Left ventricle myocardium inferior (tissue), 1 donor: ENCODE measurements at regions not wholly inside any gene's neighbourhood (a gene's known extent, or its start where the extent isn't known, plus 50 kb on each side); places are given as distances from the start of the nearest gene placed in this dataset.

Experiments
- DNase-seq: peaks from one replicate; pipeline ENCODE4 v3.0.0-alpha.2; 2020
- H3K27ac ChIP-seq: fragments of 200-600 bp; replicated peaks from 2 replicates; pipeline ENCODE4 v1.8.0; 2021
- H3K27me3 ChIP-seq: fragments of 200-600 bp; 2 replicates; pipeline ENCODE4 v1.8.0; 2021; ENCODE audit warnings: low read depth
- H3K36me3 ChIP-seq: fragments of 200-600 bp; 2 replicates; pipeline ENCODE4 v1.8.0; 2021
- H3K4me1 ChIP-seq: fragments of 200-600 bp; 2 replicates; pipeline ENCODE4 v1.8.0; 2021
- H3K4me3 ChIP-seq: fragments of 200-600 bp; 2 replicates; pipeline ENCODE4 v1.8.0; 2021; ENCODE audit warnings: mild to moderate bottlenecking, moderate library complexity
- H3K9me3 ChIP-seq: fragments of 200-600 bp; replicated peaks from 2 replicates; pipeline ENCODE4 v1.8.0; 2021
- intact Hi-C: fragments of 100-400 bp; cut with micrococcal nuclease; formaldehyde crosslinking; loops from one replicate; pipeline ENCODE4 v1.11.0; 2022
- TF ChIP-seq, protein P1 (sequence below): fragments of 200-600 bp; IDR thresholded peaks from 2 replicates; pipeline ENCODE4 v1.8.0; 2021; ENCODE audit warnings: antibody characterized with exemption, mild to moderate bottlenecking, borderline replicate concordance
- donor health status: DM: no; HTN: yes; CAD: no; lungs with severe emphysema.

DNA sequence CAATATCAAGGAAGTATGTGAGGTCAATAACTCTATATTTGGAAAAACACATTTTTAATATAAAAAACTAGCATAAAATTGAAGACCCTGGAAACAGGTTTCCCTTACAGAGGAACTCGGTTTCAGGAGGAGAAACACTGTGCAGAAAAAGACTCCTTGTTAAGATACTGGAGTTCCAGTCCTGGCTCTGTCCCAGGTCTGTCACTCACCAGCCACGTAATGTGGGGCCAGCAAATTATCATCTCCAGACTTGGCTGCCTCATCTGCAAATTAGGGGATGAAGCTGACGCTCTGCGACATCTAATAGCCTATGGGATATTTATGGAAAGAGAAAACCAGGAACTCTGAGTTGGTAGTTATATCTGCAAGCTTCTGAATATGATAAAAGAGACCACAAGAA, 702.7 kb downstream of the EPHA7 start:
- no peaks in the 10 kb centered on the region for H3K27me3 ChIP-seq
- H3K4me1 ChIP-seq = no peaks in the 10 kb centered on the region
- no peaks in the 10 kb centered on the region for H3K36me3 ChIP-seq
- H3K9me3 ChIP-seq = peaks cover 7% of the 10 kb centered on the region
- DNase-seq = no peak
- H3K27ac ChIP-seq = no peak overlapping the region
- H3K4me3 ChIP-seq = no peak overlapping the region
- intact Hi-C loops = no loop called here
- TF ChIP-seq, protein P1, sequence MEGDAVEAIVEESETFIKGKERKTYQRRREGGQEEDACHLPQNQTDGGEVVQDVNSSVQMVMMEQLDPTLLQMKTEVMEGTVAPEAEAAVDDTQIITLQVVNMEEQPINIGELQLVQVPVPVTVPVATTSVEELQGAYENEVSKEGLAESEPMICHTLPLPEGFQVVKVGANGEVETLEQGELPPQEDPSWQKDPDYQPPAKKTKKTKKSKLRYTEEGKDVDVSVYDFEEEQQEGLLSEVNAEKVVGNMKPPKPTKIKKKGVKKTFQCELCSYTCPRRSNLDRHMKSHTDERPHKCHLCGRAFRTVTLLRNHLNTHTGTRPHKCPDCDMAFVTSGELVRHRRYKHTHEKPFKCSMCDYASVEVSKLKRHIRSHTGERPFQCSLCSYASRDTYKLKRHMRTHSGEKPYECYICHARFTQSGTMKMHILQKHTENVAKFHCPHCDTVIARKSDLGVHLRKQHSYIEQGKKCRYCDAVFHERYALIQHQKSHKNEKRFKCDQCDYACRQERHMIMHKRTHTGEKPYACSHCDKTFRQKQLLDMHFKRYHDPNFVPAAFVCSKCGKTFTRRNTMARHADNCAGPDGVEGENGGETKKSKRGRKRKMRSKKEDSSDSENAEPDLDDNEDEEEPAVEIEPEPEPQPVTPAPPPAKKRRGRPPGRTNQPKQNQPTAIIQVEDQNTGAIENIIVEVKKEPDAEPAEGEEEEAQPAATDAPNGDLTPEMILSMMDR = no peak

DNA sequence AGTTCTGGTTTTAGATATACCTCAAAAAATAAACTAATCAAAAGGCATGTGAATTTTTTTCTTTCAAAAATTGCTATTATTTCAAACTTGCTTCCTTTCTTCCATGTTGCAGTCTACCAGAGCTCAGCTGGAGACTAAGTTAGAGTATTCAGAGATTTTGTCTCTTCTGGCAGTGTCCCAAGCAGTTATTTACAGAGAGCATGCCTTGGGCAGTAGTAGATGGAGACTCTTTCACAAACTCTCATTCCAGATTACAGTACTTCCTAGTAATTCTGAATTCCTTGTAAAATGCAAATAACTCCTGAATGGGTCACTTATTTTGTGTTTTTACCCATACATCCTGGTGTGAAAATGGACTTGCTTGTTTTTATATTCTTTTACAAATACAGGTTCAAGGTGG, 703.4 kb downstream of the EPHA7 start:
- intact Hi-C loops = no loop called here
- no peak overlapping the region for H3K27ac ChIP-seq
- H3K9me3 ChIP-seq = peaks cover 4% of the 10 kb centered on the region
- H3K27me3 ChIP-seq = no peaks in the 10 kb centered on the region
- H3K4me1 ChIP-seq = no peaks in the 10 kb centered on the region
- no peak for DNase-seq
- TF ChIP-seq, protein P1 = no peak
- no peaks in the 10 kb centered on the region for H3K36me3 ChIP-seq
- H3K4me3 ChIP-seq = no peak overlapping the region

DNA sequence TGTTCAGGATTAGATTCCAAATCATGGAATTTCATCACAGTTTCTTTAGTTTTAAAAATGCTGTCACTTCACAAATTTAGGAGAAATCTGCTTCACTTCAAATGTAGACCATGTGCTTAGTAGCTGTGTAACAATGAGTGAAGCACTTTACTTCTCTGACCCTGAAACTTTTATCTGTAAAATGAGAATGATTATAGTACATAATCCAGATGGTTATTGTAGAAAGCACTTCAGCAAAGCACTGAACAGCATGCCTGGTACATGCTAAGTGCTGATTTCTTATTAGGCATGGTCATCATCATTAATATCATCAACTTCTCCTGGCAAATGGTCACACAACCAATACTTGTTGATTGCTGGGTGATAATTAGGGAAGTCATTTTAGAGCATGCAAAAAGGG, 705.0 kb downstream of the EPHA7 start:
- no peaks in the 10 kb centered on the region for H3K27me3 ChIP-seq
- no peaks in the 10 kb centered on the region for H3K4me1 ChIP-seq
- H3K4me3 ChIP-seq = no peak overlapping the region
- intact Hi-C loops = no loop called here
- H3K36me3 ChIP-seq = no peaks in the 10 kb centered on the region
- no peak for DNase-seq
- TF ChIP-seq, protein P1 = no peak
- no peaks in the 10 kb centered on the region for H3K9me3 ChIP-seq
- H3K27ac ChIP-seq = no peak overlapping the region

DNA sequence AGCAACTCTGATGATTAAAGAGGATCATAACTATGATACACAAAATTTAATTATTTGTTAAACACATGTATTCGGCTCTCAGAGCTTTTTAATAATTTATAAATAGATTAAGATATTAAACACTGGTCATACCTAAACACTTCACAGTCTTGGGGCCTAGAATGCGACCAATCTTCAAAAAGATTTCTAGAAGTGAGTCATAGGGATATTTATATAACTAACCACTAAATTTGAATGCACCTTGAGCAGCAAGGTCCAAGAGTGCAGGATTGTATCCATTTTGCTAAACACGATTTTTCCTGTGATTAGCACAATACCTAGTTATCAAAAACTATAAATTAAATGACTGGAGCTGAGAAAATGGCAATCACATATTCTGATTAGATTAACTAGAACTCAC, 709.3 kb downstream of the EPHA7 start:
- DNase-seq = no peak

DNA sequence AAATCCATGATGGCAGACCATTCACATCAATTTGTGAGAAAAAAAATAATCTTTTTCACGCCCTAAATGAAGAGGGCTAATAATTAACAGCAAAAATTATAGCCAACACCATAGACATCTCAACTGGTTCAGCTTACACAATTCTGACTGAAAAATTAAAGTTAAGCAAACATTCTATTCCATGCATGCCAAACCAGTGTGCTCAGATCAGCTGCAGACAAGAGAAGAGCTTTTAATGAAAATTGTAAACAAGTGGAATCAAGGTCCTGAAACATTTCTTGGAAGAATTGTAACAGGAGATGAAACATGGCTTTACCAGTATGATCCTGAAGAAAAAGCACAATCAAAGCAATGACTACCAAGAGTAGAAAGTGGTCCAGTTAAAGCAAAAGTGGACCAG, 710.4 kb downstream of the EPHA7 start:
- TF ChIP-seq, protein P1 = no peak
- no peaks in the 10 kb centered on the region for H3K36me3 ChIP-seq
- DNase-seq = no peak
- no peak overlapping the region for H3K27ac ChIP-seq
- intact Hi-C loops = no loop called here
- no peaks in the 10 kb centered on the region for H3K4me1 ChIP-seq
- H3K4me3 ChIP-seq = no peak overlapping the region
- H3K9me3 ChIP-seq = no peaks in the 10 kb centered on the region
- H3K27me3 ChIP-seq = no peaks in the 10 kb centered on the region

More for the DNA sequence above, 709.3 kb downstream of the EPHA7 start:
- H3K27ac ChIP-seq = no peak overlapping the region
- H3K4me1 ChIP-seq = no peaks in the 10 kb centered on the region
- no peaks in the 10 kb centered on the region for H3K36me3 ChIP-seq
- H3K27me3 ChIP-seq = no peaks in the 10 kb centered on the region
- H3K4me3 ChIP-seq = no peak overlapping the region
- TF ChIP-seq, protein P1 = no peak
- intact Hi-C loops = no loop called here
- no peaks in the 10 kb centered on the region for H3K9me3 ChIP-seq

DNA sequence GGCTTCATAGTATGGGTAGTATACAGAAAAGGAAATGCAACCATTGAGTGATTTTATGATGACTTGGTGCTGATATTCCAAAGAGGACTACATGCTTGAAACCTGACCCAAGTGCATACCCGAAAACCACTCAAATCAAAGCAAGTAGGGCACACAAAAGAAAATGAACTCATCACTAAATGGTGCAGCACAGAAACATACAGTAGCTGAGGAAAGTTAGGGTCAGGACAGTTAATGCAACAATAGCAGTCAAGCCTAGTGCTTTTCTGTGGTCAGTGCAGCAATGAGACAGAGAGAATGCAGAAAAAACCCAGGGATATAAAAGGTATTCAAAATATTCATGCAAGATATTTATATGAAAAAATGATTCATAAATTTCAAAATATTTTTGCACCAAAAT, 711.1 kb downstream of the EPHA7 start:
- DNase-seq = no peak
- no peak overlapping the region for H3K27ac ChIP-seq
- TF ChIP-seq, protein P1 = no peak
- no peaks in the 10 kb centered on the region for H3K36me3 ChIP-seq
- H3K4me1 ChIP-seq = no peaks in the 10 kb centered on the region
- no peaks in the 10 kb centered on the region for H3K27me3 ChIP-seq
- intact Hi-C loops = no loop called here
- H3K9me3 ChIP-seq = no peaks in the 10 kb centered on the region
- H3K4me3 ChIP-seq = no peak overlapping the region
